ENCODE measurements at regions not wholly inside any gene's neighbourhood (a gene's known extent, or its start where the extent isn't known, plus 50 kb on each side); places are given as distances from the start of the nearest gene placed in this dataset.

DNA sequence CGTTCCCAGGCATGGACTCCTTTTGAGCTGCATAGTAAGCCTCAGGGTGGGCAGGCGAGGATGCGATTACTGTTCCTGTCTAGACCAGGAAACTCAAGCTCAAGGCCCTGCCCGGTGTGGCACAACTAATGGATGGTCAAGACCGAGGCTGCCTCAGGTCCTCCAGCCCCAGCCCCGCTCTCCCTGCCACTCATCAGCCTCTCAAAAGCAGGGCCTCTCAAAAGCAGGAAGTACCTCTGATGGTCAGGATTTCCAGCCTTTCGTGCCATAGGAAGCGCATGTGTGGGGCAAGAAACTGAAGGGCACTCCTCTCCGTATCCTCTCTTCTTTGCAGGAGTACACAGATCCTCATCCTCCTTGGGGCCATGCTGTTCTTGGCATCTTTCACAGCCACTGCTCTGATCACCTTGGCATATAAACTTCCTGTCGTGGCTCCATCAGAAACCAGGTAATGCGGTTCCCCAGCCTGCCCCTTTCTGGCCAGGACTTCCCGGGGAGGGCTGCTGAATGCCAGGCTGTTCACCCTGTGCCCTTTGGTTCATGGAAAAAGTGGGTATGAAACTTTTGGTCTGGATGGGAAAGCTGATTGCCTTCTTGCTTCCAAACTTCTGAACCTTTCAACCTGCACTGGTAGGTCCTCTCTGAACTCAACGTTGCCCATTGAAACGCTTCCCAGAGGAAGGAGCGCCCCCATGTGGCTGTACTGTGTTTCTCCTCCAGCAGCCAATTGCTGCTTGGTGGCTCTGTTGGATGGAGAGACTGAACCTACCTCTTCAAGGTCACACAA, 82.8 kb upstream of the SEC11C start:
- H3K4me1 ChIP-seq: peaks cover 0 to 21% (median 7%) of the 10 kb centered on the region in 4 donors
- no peak overlapping the region for H3K4me3 ChIP-seq
- H3K27me3 ChIP-seq: no peaks in the 10 kb centered on the region
- no peaks in the 10 kb centered on the region for H3K9me3 ChIP-seq
- no peaks in the 10 kb centered on the region for H3K36me3 ChIP-seq
- WGBS, 5 donors: 67 to 72% (median 70%) methylated on average over 10 to 15 of the region's 15 CpGs
- TF ChIP-seq POLR2AphosphoS5 (IDR thresholded peaks at IDR 0.05): no peak
- TF ChIP-seq, protein P1, sequence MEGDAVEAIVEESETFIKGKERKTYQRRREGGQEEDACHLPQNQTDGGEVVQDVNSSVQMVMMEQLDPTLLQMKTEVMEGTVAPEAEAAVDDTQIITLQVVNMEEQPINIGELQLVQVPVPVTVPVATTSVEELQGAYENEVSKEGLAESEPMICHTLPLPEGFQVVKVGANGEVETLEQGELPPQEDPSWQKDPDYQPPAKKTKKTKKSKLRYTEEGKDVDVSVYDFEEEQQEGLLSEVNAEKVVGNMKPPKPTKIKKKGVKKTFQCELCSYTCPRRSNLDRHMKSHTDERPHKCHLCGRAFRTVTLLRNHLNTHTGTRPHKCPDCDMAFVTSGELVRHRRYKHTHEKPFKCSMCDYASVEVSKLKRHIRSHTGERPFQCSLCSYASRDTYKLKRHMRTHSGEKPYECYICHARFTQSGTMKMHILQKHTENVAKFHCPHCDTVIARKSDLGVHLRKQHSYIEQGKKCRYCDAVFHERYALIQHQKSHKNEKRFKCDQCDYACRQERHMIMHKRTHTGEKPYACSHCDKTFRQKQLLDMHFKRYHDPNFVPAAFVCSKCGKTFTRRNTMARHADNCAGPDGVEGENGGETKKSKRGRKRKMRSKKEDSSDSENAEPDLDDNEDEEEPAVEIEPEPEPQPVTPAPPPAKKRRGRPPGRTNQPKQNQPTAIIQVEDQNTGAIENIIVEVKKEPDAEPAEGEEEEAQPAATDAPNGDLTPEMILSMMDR (IDR thresholded peaks at IDR 0.05): peak in 5 of 7 experiments; percentile 67 to 92 (median 82)
- no peak overlapping the region for H3K27ac ChIP-seq
- intact Hi-C loops (cut with DNase I; ENCODE audit: low total_unique reads): loop anchor here (5.0 kb wide), 1 partner anchor 275 kb away; no protein-coding TSS in a partner anchor
- DNase-seq: peak; percentile 85 to 89

DNA sequence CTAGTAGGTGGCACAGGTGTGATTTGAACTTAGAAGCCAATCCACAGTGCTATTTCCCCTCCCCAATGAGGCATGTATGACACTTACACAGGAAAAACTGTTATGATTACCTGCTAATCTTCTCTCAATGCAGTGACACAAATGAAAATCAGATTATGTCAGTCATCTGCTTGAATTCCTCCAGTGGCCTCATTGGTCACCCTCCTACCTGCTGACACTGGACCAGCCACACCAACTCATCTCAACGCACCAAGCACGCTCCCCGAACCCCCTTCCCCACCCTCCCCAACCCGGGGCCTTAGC, 82.2 kb upstream of the SEC11C start:
- 65 to 85% (median 77%) methylated on average over 4 of the region's 4 CpGs for WGBS, 5 donors
- intact Hi-C loops (cut with DNase I; ENCODE audit: low total_unique reads): loop anchor here (5.0 kb wide), 1 partner anchor 275 kb away; no protein-coding TSS in a partner anchor
- H3K4me3 ChIP-seq: no peak overlapping the region
- peaks cover 0 to 21% (median 7%) of the 10 kb centered on the region in 4 donors for H3K4me1 ChIP-seq
- no peaks in the 10 kb centered on the region for H3K27me3 ChIP-seq
- no peak for DNase-seq
- no peaks in the 10 kb centered on the region for H3K36me3 ChIP-seq
- H3K27ac ChIP-seq: no peak overlapping the region
- TF ChIP-seq EP300 (IDR thresholded peaks at IDR 0.05): no peak
- TF ChIP-seq, protein P1 (IDR thresholded peaks at IDR 0.05): peak in 1 of 7 experiments; percentile 1
- H3K9me3 ChIP-seq: no peaks in the 10 kb centered on the region

- Histone ChIP-seq H3K9me3 (no peaks in the 10 kb centered on the region), H3K4me1 (peaks cover 0 to 19% (median 4%) of the 10 kb centered on the region in 4 donors), H3K27ac (no peak overlapping the region), H3K36me3 (no peaks in the 10 kb centered on the region), H3K4me3 (no peak overlapping the region), H3K27me3 (no peaks in the 10 kb centered on the region)
- 49 to 76% (median 68%) methylated on average over 4 of the region's 4 CpGs for WGBS, 5 donors
- intact Hi-C loops (cut with DNase I; ENCODE audit: low total_unique reads): loop anchor here (5.0 kb wide), 1 partner anchor 276 kb away; no protein-coding TSS in a partner anchor
- DNase-seq: peak in 1 of 2 donors; percentile 30
- TF ChIP-seq, protein P1 (IDR thresholded peaks at IDR 0.05): no peak
- TF ChIP-seq POLR2AphosphoS5 (IDR thresholded peaks at IDR 0.05): no peak
- no peak for TF ChIP-seq POLR2A (IDR thresholded peaks at IDR 0.05)
- TF ChIP-seq EP300 (IDR thresholded peaks at IDR 0.05): no peak
Observed at GRCh38 chr18:59057969-59058368, 81.7 kb upstream of the SEC11C start.

DNA sequence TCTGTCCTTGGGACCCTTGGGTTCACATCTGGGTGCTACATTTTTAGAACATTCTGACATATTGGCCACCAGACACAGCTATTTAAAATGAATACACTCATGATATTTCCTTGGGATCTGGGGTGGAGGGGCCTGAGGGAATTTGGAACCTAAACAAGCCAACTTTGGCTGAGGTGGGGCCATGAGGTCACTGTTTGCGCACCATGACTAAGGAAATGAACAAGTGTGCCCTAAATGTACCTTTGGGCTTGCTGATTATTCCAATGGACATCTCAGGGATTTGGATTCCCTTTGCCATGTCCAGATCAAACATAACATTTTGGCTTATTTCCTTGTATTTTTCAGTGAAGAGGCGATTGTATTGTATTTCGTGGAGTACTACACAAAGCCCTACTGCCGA, 80.5 kb upstream of the SEC11C start:
- Histone ChIP-seq H3K36me3 (no peaks in the 10 kb centered on the region), H3K27me3 (no peaks in the 10 kb centered on the region), H3K4me1 (peaks cover 0 to 8% (median 0%) of the 10 kb centered on the region in 4 donors), H3K4me3 (no peak overlapping the region), H3K9me3 (no peaks in the 10 kb centered on the region), H3K27ac (no peak overlapping the region)
- 90 to 94% (median 93%) methylated on average over 4 of the region's 4 CpGs for WGBS, 5 donors
- intact Hi-C loops (cut with DNase I; ENCODE audit: low total_unique reads): loop anchor here (5.0 kb wide), 1 partner anchor 277 kb away; no protein-coding TSS in a partner anchor
- TF ChIP-seq POLR2AphosphoS5 (IDR thresholded peaks at IDR 0.05) (no peak), EP300 (IDR thresholded peaks at IDR 0.05) (no peak), POLR2A (IDR thresholded peaks at IDR 0.05) (no peak)
- TF ChIP-seq, protein P1 (IDR thresholded peaks at IDR 0.05): no peak
- no peak for DNase-seq

All from stomach (tissue), 8 donors.